ENCODE measurements at regions not wholly inside any gene's neighbourhood (a gene's known extent, or its start where the extent isn't known, plus 50 kb on each side); places are given as distances from the start of the nearest gene placed in this dataset.

GRCh38 chr11:119490253-119491006 lies 67.5 kb upstream of the THY1 start:
- Mint-ChIP-seq H3K27me3 (ENCODE audit: low read depth) (peaks cover 37% of the 10 kb centered on the region), H3K36me3 (ENCODE audit: low read depth) (no peaks in the 10 kb centered on the region), H3K27ac (no peak overlapping the region), H3K4me3 (no peak overlapping the region), H3K4me1 (no peaks in the 10 kb centered on the region), H3K9me3 (no peaks in the 10 kb centered on the region)
- TF ChIP-seq, protein P1, sequence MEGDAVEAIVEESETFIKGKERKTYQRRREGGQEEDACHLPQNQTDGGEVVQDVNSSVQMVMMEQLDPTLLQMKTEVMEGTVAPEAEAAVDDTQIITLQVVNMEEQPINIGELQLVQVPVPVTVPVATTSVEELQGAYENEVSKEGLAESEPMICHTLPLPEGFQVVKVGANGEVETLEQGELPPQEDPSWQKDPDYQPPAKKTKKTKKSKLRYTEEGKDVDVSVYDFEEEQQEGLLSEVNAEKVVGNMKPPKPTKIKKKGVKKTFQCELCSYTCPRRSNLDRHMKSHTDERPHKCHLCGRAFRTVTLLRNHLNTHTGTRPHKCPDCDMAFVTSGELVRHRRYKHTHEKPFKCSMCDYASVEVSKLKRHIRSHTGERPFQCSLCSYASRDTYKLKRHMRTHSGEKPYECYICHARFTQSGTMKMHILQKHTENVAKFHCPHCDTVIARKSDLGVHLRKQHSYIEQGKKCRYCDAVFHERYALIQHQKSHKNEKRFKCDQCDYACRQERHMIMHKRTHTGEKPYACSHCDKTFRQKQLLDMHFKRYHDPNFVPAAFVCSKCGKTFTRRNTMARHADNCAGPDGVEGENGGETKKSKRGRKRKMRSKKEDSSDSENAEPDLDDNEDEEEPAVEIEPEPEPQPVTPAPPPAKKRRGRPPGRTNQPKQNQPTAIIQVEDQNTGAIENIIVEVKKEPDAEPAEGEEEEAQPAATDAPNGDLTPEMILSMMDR (IDR thresholded peaks at IDR 0.05; ENCODE audit: unreplicated experiment in 3 of 3), result no peak

GRCh38 chr11:119489087-119489486 lies 66.1 kb upstream of the THY1 start:
- TF ChIP-seq, protein P1 (IDR thresholded peaks at IDR 0.05; ENCODE audit: unreplicated experiment in 3 of 3), result no peak
- no peaks in the 10 kb centered on the region for H3K9me3 Mint-ChIP-seq
- no peaks in the 10 kb centered on the region for H3K4me1 Mint-ChIP-seq
- no peak overlapping the region for H3K4me3 Mint-ChIP-seq
- H3K36me3 Mint-ChIP-seq (ENCODE audit: low read depth), result no peaks in the 10 kb centered on the region
- H3K27me3 Mint-ChIP-seq (ENCODE audit: low read depth), result peaks cover 34% of the 10 kb centered on the region
- no peak overlapping the region for H3K27ac Mint-ChIP-seq

- TF ChIP-seq, protein P1 (IDR thresholded peaks at IDR 0.05; ENCODE audit: unreplicated experiment in 3 of 3), result no peak
- Mint-ChIP-seq H3K4me1 (no peaks in the 10 kb centered on the region), H3K4me3 (no peak overlapping the region), H3K9me3 (no peaks in the 10 kb centered on the region), H3K27me3 (ENCODE audit: low read depth) (peaks cover 34% of the 10 kb centered on the region), H3K36me3 (ENCODE audit: low read depth) (no peaks in the 10 kb centered on the region), H3K27ac (no peak overlapping the region)
Measured at GRCh38 chr11:119488256-119488995, 65.5 kb upstream of the THY1 start.

DNA sequence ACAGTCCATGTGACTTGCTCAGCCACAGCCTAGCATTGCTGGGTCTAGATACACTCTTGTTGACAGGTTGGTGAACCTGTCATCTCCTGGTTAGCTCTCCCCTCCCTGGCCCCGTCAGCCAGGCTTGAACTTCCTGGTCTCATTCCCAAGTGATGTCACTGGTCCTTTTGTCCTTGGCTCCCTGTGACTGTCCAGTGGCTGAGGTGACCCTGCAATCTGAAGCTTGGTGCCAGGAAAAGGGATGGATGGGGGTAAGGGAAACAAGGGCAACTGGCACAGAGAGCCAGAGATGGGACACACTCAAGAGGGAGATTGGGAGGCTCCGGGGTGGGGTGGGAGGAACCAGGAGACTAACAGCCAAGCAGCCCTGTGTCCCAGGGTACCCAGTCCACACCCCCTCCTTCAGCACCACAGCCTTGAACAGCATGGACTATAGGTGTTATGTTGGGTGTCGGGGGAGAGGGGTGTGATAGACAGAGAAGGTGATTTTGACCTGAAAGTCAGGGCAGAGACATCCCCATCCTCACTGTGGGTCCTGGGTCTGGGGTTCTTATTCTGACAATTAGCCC lies 63.8 kb upstream of the THY1 start:
- H3K36me3 Mint-ChIP-seq (ENCODE audit: low read depth), result no peaks in the 10 kb centered on the region
- H3K9me3 Mint-ChIP-seq, result no peaks in the 10 kb centered on the region

DNA sequence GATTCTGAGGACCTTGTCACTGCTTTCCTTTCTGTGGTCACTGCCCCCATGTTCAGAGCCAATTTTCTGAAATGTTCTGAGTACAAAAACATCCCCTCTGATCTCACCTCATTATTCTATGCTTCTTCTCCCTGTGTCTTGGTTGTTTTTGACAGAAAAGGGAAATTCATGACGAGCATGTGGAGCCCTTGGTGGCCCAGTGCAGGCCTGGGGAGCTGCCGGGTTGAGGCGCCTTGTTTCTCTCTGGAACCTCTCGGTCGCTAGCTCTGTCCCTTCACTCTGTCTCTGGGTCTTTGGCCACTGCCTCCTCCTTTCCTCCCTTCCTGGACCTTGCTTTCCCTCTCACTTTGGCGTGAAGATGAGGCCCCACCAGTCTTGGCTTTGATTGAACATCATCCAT lies 63.0 kb upstream of the THY1 start:
- TF ChIP-seq, protein P1 (IDR thresholded peaks at IDR 0.05; ENCODE audit: unreplicated experiment in 3 of 3), result no peak
- H3K36me3 Mint-ChIP-seq (ENCODE audit: low read depth), result no peaks in the 10 kb centered on the region
- no peaks in the 10 kb centered on the region for H3K9me3 Mint-ChIP-seq
- peaks cover 4% of the 10 kb centered on the region for H3K4me1 Mint-ChIP-seq
- no peak overlapping the region for H3K4me3 Mint-ChIP-seq
- H3K27me3 Mint-ChIP-seq (ENCODE audit: low read depth), result peaks cover 39% of the 10 kb centered on the region
- no peak overlapping the region for H3K27ac Mint-ChIP-seq

More for the DNA sequence above, 63.8 kb upstream of the THY1 start:
- Mint-ChIP-seq H3K27me3 (ENCODE audit: low read depth) (peaks cover 41% of the 10 kb centered on the region), H3K4me3 (no peak overlapping the region), H3K27ac (no peak overlapping the region), H3K4me1 (no peaks in the 10 kb centered on the region)
- TF ChIP-seq, protein P1 (IDR thresholded peaks at IDR 0.05; ENCODE audit: unreplicated experiment in 3 of 3), result no peak
